ENCODE measurements at regions not wholly inside any gene's neighbourhood (a gene's known extent, or its start where the extent isn't known, plus 50 kb on each side); places are given as distances from the start of the nearest gene placed in this dataset.

GRCh38 chr12:87782838-87783237 is 246.4 kb downstream of the C12orf50 start:
- no peak for DNase-seq

- DNase-seq: peak; percentile 92
Measured at GRCh38 chr12:87779858-87780498, 249.2 kb downstream of the C12orf50 start.

GRCh38 chr12:87779016-87779415 is 250.2 kb downstream of the C12orf50 start:
- DNase-seq: no peak

GRCh38 chr12:87778065-87778464 is 251.1 kb downstream of the C12orf50 start:
- no peak for DNase-seq

- DNase-seq: no peak
Measured at GRCh38 chr12:87775784-87776183, 253.4 kb downstream of the C12orf50 start.

GRCh38 chr12:87775051-87775450 is 254.2 kb downstream of the C12orf50 start:
- no peak for DNase-seq

GRCh38 chr12:87772401-87772800 is 256.8 kb downstream of the C12orf50 start:
- no peak for DNase-seq

- no peak for DNase-seq
Measured at GRCh38 chr12:87768501-87769287, 260.5 kb downstream of the C12orf50 start.

GRCh38 chr12:87766044-87766443 is 263.2 kb downstream of the C12orf50 start:
- DNase-seq: no peak

GRCh38 chr12:87760943-87761342 is 268.3 kb downstream of the C12orf50 start:
- DNase-seq: no peak

GRCh38 chr12:87758271-87758670 is 270.9 kb downstream of the C12orf50 start:
- DNase-seq: no peak

- no peak for DNase-seq
Measured at GRCh38 chr12:87756721-87757120, 272.5 kb downstream of the C12orf50 start.

- DNase-seq: no peak
Measured at GRCh38 chr12:87756111-87756510, 273.1 kb downstream of the C12orf50 start.

- no peak for DNase-seq
Measured at GRCh38 chr12:87728931-87729593, 300.1 kb downstream of the C12orf50 start.

- DNase-seq: no peak
Measured at GRCh38 chr12:87720967-87721366, 308.2 kb downstream of the C12orf50 start.

GRCh38 chr12:87704374-87704773 is 324.8 kb downstream of the C12orf50 start:
- no peak for DNase-seq

- no peak for DNase-seq
Measured at GRCh38 chr12:87690236-87690810, 338.9 kb downstream of the C12orf50 start.

GRCh38 chr12:87689196-87689595 is 340.0 kb downstream of the C12orf50 start:
- no peak for DNase-seq

GRCh38 chr12:87687362-87687761 is 341.8 kb downstream of the C12orf50 start:
- no peak for DNase-seq

- DNase-seq: no peak
Measured at GRCh38 chr12:87685696-87686095, 343.5 kb downstream of the C12orf50 start.

GRCh38 chr12:87679251-87679650 is 349.9 kb downstream of the C12orf50 start:
- peak; percentile 76 for DNase-seq

- peak; percentile 49 for DNase-seq
Measured at GRCh38 chr12:87678453-87678852, 350.7 kb downstream of the C12orf50 start.

- peak; percentile 60 for DNase-seq
Measured at GRCh38 chr12:87676731-87677130, 352.5 kb downstream of the C12orf50 start.

GRCh38 chr12:87671757-87672156 is 357.4 kb downstream of the C12orf50 start:
- DNase-seq: no peak

Data from NCI-H446 treated with DMSO at 0.1 percent for 48 hours (cell line).